Immature natural killer cell (primary cell): ENCODE measurements at regions not wholly inside any gene's neighbourhood (a gene's known extent, or its start where the extent isn't known, plus 50 kb on each side); places are given as distances from the start of the nearest gene placed in this dataset.

Experiments used
- DNase-seq, 3 donors: peaks; one replicate each; pipeline ENCODE4 v3.0.0; 2022; ENCODE audit warnings: mixed read lengths in 1 of 3
- H3K27ac Mint-ChIP-seq, 6 donors: one replicate each; pipeline ENCODE4 v1.8.0; 2020; ENCODE audit warnings: mixed read lengths in 6 of 6, mild to moderate bottlenecking in 5 of 6, inconsistent platforms in 4 of 6, moderate library complexity in 3 of 6
- H3K27me3 Mint-ChIP-seq, 3 donors: one replicate each; pipeline ENCODE4 v1.8.0; 2020 to 2021; ENCODE audit warnings: low read depth in 3 of 3, mild to moderate bottlenecking in 3 of 3, mixed read lengths in 3 of 3, moderate library complexity in 3 of 3, inconsistent platforms in 1 of 3
- H3K36me3 Mint-ChIP-seq, 3 donors: one replicate each; pipeline ENCODE4 v1.8.0; 2020; ENCODE audit warnings: mixed read lengths in 3 of 3, inconsistent platforms in 2 of 3, mild to moderate bottlenecking in 2 of 3
- H3K4me1 Mint-ChIP-seq, 2 donors: one replicate each; pipeline ENCODE4 v1.8.0; 2020; ENCODE audit warnings: inconsistent platforms in 2 of 2, mild to moderate bottlenecking in 2 of 2, mixed read lengths in 2 of 2, moderate library complexity in 1 of 2
- H3K4me3 Mint-ChIP-seq, 5 donors: one replicate each; pipeline ENCODE4 v1.8.0; 2020; ENCODE audit warnings: mild to moderate bottlenecking in 5 of 5, mixed read lengths in 5 of 5, inconsistent platforms in 3 of 5, moderate library complexity in 3 of 5
- H3K9me3 Mint-ChIP-seq, 6 donors: one replicate each; pipeline ENCODE4 v1.8.0; 2020; ENCODE audit warnings: mild to moderate bottlenecking in 6 of 6, mixed read lengths in 6 of 6, inconsistent platforms in 4 of 6, moderate library complexity in 3 of 6

- Mint-ChIP-seq H3K27me3 (peaks cover 0 to 7% (median 5%) of the 10 kb centered on the region in 3 donors), H3K4me1 (no peaks in the 10 kb centered on the region), H3K4me3 (no peak overlapping the region), H3K27ac (no peak overlapping the region), H3K9me3 (no peaks in the 10 kb centered on the region), H3K36me3 (no peaks in the 10 kb centered on the region)
- no peak for DNase-seq
Measured at GRCh38 chr13:53129864-53130393, 101.3 kb downstream of the OLFM4 start.

- no peak for DNase-seq
- H3K36me3 Mint-ChIP-seq, result no peaks in the 10 kb centered on the region
- H3K9me3 Mint-ChIP-seq, result no peaks in the 10 kb centered on the region
- H3K27ac Mint-ChIP-seq, result no peak overlapping the region
- H3K27me3 Mint-ChIP-seq, result peaks cover 0 to 7% (median 5%) of the 10 kb centered on the region in 3 donors
- no peaks in the 10 kb centered on the region for H3K4me1 Mint-ChIP-seq
- no peak overlapping the region for H3K4me3 Mint-ChIP-seq
Measured at GRCh38 chr13:53131361-53131760, 102.7 kb downstream of the OLFM4 start.

GRCh38 chr13:53135301-53135700 is 106.7 kb downstream of the OLFM4 start:
- H3K36me3 Mint-ChIP-seq, result no peaks in the 10 kb centered on the region
- no peak for DNase-seq
- peaks cover 3 to 5% (median 5%) of the 10 kb centered on the region in 3 donors for H3K27me3 Mint-ChIP-seq
- H3K27ac Mint-ChIP-seq, result no peak overlapping the region
- no peaks in the 10 kb centered on the region for H3K4me1 Mint-ChIP-seq
- H3K9me3 Mint-ChIP-seq, result no peaks in the 10 kb centered on the region
- no peak overlapping the region for H3K4me3 Mint-ChIP-seq

GRCh38 chr13:53136554-53137215 is 108.1 kb downstream of the OLFM4 start:
- Mint-ChIP-seq H3K36me3 (no peaks in the 10 kb centered on the region), H3K4me1 (no peaks in the 10 kb centered on the region), H3K27ac (no peak overlapping the region), H3K9me3 (no peaks in the 10 kb centered on the region), H3K4me3 (no peak overlapping the region), H3K27me3 (peaks cover 3 to 5% (median 5%) of the 10 kb centered on the region in 3 donors)
- no peak for DNase-seq

DNA sequence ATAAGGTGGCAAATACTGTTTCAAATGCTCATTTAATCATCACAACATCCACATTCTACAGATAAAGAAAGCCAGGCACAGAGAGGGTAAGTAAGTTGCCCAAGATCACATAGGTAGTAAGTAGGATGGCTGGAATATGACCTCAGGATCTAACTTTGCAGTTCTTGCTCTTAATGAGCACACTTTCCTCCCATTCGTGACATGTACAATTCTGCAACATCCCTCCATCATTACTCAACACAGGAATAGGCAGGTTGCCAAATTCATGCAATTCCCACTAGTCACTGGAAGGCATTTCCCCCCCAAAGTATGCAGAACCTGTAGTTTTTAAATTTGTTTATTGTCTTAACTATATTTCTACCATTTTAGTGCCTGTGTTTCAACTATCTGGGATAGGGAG is 109.2 kb downstream of the OLFM4 start:
- Mint-ChIP-seq H3K36me3 (no peaks in the 10 kb centered on the region), H3K27me3 (peaks cover 2 to 5% (median 3%) of the 10 kb centered on the region in 3 donors), H3K9me3 (no peaks in the 10 kb centered on the region), H3K27ac (no peak overlapping the region), H3K4me1 (no peaks in the 10 kb centered on the region), H3K4me3 (no peak overlapping the region)
- no peak for DNase-seq

GRCh38 chr13:53138376-53139036 is 109.9 kb downstream of the OLFM4 start:
- Mint-ChIP-seq H3K27ac (no peak overlapping the region), H3K9me3 (no peaks in the 10 kb centered on the region), H3K27me3 (peaks cover 0 to 5% (median 3%) of the 10 kb centered on the region in 3 donors), H3K4me3 (no peak overlapping the region), H3K4me1 (no peaks in the 10 kb centered on the region), H3K36me3 (no peaks in the 10 kb centered on the region)
- no peak for DNase-seq

DNA sequence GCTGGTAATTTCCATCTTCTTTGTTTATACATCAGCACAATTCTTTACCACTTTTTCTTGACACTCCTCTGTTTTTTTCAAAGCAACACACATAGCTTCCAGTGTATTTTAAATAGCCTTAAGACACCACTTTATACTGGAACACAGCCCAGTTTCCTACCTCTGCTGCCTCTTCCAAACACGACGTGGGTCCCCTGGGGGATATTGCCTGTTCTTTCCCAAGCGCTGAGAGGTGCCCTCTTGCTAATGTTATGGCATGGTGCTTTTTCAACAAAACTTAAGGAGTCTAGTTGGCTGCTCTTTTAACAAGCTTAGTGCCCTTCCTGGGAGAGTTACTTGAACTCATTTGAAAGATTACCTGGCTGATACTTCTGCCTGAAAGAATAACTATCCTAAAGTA is 112.7 kb downstream of the OLFM4 start:
- Mint-ChIP-seq H3K27ac (no peak overlapping the region), H3K4me3 (no peak overlapping the region), H3K9me3 (no peaks in the 10 kb centered on the region), H3K4me1 (no peaks in the 10 kb centered on the region), H3K36me3 (no peaks in the 10 kb centered on the region), H3K27me3 (peaks cover 0 to 5% (median 3%) of the 10 kb centered on the region in 3 donors)
- no peak for DNase-seq

DNA sequence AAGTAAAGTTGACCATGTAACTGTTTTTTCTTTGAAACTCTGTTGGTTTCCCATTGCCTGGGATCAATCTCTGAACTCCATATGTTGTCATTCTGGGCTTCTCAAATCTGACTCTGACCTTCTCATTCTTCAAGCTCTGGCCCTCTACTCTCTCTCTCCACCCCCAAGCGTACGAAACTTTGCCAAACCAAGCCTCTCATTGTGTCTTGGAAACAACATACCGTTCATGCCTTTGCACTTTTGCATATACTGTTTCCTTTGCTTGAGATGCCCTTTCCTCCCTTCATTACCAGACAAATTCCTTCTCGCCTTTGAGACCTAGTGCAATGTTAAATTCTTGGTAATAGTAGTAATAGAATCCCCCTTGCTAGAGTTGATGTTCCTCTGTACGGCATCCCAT is 113.7 kb downstream of the OLFM4 start:
- Mint-ChIP-seq H3K9me3 (no peaks in the 10 kb centered on the region), H3K27me3 (peaks cover 0 to 5% (median 3%) of the 10 kb centered on the region in 3 donors), H3K27ac (no peak overlapping the region), H3K4me1 (no peaks in the 10 kb centered on the region), H3K36me3 (no peaks in the 10 kb centered on the region), H3K4me3 (no peak overlapping the region)
- DNase-seq, result no peak

- H3K36me3 Mint-ChIP-seq, result no peaks in the 10 kb centered on the region
- no peak overlapping the region for H3K27ac Mint-ChIP-seq
- DNase-seq, result no peak
- H3K9me3 Mint-ChIP-seq, result no peaks in the 10 kb centered on the region
- H3K4me1 Mint-ChIP-seq, result no peaks in the 10 kb centered on the region
- H3K27me3 Mint-ChIP-seq, result peaks cover 0 to 3% (median 2%) of the 10 kb centered on the region in 3 donors
- no peak overlapping the region for H3K4me3 Mint-ChIP-seq
Measured at GRCh38 chr13:53143757-53144339, 115.2 kb downstream of the OLFM4 start.

- Mint-ChIP-seq H3K9me3 (no peaks in the 10 kb centered on the region), H3K36me3 (no peaks in the 10 kb centered on the region), H3K27ac (no peak overlapping the region), H3K27me3 (peaks cover 0 to 3% (median under 1%) of the 10 kb centered on the region in 3 donors), H3K4me3 (no peak overlapping the region), H3K4me1 (no peaks in the 10 kb centered on the region)
- DNase-seq, result no peak
Measured at GRCh38 chr13:53144826-53145225, 116.2 kb downstream of the OLFM4 start.

DNA sequence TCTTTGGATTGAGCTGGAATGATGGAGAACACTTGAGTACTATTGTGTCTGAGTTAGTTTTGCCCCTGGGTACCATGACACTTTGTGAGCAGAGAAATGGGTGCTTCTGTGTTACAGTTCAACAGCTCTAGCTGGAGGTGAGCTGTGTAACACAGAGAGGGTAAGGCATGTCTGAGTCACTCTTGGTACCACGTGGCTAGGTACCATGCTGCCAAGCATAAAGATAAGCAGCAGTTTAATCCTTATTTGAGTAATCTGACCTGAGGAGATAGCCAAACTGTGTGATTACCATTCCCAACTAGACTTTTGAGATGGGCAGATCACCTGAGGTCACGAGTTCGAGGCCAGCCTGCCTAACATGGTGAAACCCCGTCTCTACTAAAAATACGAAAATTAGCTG is 122.0 kb downstream of the OLFM4 start:
- Mint-ChIP-seq H3K4me1 (no peaks in the 10 kb centered on the region), H3K4me3 (no peak overlapping the region), H3K36me3 (no peaks in the 10 kb centered on the region), H3K27me3 (peaks cover 0 to 7% (median 5%) of the 10 kb centered on the region in 3 donors), H3K9me3 (no peaks in the 10 kb centered on the region), H3K27ac (no peak overlapping the region)
- no peak for DNase-seq

DNA sequence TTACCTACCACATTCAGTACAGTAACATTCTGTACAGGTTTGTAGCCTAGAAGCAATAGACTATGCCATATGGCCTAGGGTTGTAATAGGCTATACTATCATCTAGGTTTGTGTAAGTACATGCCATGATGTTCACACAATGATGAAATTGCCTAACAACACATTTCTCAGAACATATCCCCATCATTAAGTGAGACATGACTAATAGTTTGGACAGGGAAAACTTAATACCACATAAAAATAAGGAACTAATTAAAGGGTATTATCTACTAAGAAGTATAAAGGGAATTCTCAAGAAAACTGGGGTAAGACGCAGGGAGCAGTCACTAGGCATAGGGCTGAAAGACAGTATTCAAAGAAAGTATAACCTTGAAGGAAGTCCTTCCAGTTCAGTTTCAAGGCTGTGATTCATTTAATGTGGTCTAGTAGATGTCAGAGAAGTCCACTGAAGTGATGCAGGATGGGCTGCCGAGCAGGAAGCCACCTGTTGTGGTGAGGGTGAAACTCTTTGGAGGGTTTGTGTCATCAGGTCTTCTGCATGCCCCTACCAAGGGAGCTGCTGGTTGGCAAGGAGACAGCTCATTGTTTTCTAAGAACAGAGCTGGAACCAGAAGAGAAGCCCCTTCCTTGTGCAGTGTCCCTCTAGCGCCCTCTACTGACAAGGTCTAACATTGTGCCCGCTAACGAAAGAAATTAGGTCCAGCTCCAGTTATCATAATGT is 122.9 kb downstream of the OLFM4 start:
- no peaks in the 10 kb centered on the region for H3K4me1 Mint-ChIP-seq
- peak; percentile 35 to 39 (median 38) for DNase-seq
- H3K27ac Mint-ChIP-seq, result no peak overlapping the region
- no peak overlapping the region for H3K4me3 Mint-ChIP-seq
- peaks cover 0 to 7% (median 5%) of the 10 kb centered on the region in 3 donors for H3K27me3 Mint-ChIP-seq
- no peaks in the 10 kb centered on the region for H3K9me3 Mint-ChIP-seq
- no peaks in the 10 kb centered on the region for H3K36me3 Mint-ChIP-seq

DNA sequence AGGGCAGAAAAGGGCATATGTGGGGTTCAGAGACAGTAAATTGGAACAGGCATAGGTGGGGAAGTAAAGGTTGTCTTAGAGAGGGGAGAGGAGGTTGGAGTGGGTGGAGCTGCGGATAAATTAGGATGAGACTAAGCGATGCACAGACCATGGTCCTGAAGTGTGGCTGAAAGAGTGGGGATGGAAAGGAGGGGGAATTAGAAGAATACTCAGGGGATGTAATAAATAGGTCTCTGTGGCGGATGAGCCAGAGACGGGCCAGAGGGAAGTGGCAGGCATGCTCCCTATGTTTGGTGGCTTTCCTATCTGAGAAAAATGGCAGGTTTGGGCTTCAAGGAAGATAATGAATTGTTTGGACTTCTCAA is 123.4 kb downstream of the OLFM4 start:
- no peaks in the 10 kb centered on the region for H3K4me1 Mint-ChIP-seq
- DNase-seq, result no peak
- H3K4me3 Mint-ChIP-seq, result no peak overlapping the region
- H3K36me3 Mint-ChIP-seq, result no peaks in the 10 kb centered on the region
- peaks cover 0 to 7% (median 5%) of the 10 kb centered on the region in 3 donors for H3K27me3 Mint-ChIP-seq
- H3K9me3 Mint-ChIP-seq, result no peaks in the 10 kb centered on the region
- no peak overlapping the region for H3K27ac Mint-ChIP-seq

- Mint-ChIP-seq H3K4me1 (no peaks in the 10 kb centered on the region), H3K27me3 (peaks cover 3 to 9% (median 5%) of the 10 kb centered on the region in 3 donors), H3K36me3 (no peaks in the 10 kb centered on the region), H3K4me3 (no peak overlapping the region), H3K27ac (no peak overlapping the region), H3K9me3 (no peaks in the 10 kb centered on the region)
- no peak for DNase-seq
Measured at GRCh38 chr13:53158201-53158600, 129.6 kb downstream of the OLFM4 start.
